ENCODE measurements at regions not wholly inside any gene's neighbourhood (a gene's known extent, or its start where the extent isn't known, plus 50 kb on each side); places are given as distances from the start of the nearest gene placed in this dataset.

GRCh38 chr6:63452125-63452524 lies 120.2 kb upstream of the LOC128125822 start:
- 62 to 72% (median 65%) methylated on average over 4 of the region's 4 CpGs for WGBS, 5 donors
- intact Hi-C loops (cut with DNase I; ENCODE audit: low total_unique reads), result no loop called here
- no peak overlapping the region for H3K27ac ChIP-seq
- H3K27me3 ChIP-seq, result no peaks in the 10 kb centered on the region
- peaks cover 0 to 7% (median 0%) of the 10 kb centered on the region in 4 donors for H3K4me1 ChIP-seq
- DNase-seq, result peak in 1 of 2 donors; percentile 33
- no peaks in the 10 kb centered on the region for H3K36me3 ChIP-seq
- H3K4me3 ChIP-seq, result no peak overlapping the region
- no peaks in the 10 kb centered on the region for H3K9me3 ChIP-seq
- TF ChIP-seq, protein P1, sequence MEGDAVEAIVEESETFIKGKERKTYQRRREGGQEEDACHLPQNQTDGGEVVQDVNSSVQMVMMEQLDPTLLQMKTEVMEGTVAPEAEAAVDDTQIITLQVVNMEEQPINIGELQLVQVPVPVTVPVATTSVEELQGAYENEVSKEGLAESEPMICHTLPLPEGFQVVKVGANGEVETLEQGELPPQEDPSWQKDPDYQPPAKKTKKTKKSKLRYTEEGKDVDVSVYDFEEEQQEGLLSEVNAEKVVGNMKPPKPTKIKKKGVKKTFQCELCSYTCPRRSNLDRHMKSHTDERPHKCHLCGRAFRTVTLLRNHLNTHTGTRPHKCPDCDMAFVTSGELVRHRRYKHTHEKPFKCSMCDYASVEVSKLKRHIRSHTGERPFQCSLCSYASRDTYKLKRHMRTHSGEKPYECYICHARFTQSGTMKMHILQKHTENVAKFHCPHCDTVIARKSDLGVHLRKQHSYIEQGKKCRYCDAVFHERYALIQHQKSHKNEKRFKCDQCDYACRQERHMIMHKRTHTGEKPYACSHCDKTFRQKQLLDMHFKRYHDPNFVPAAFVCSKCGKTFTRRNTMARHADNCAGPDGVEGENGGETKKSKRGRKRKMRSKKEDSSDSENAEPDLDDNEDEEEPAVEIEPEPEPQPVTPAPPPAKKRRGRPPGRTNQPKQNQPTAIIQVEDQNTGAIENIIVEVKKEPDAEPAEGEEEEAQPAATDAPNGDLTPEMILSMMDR (IDR thresholded peaks at IDR 0.05), result no peak
- TF ChIP-seq POLR2AphosphoS5 (IDR thresholded peaks at IDR 0.05), result no peak
- TF ChIP-seq EP300 (IDR thresholded peaks at IDR 0.05), result no peak
- no peak for TF ChIP-seq POLR2A (IDR thresholded peaks at IDR 0.05)

- intact Hi-C loops (cut with DNase I; ENCODE audit: low total_unique reads), result no loop called here
- H3K4me1 ChIP-seq, result peaks cover 0 to 20% (median 2%) of the 10 kb centered on the region in 4 donors
- TF ChIP-seq POLR2A (IDR thresholded peaks at IDR 0.05), result no peak
- TF ChIP-seq POLR2AphosphoS5 (IDR thresholded peaks at IDR 0.05), result no peak
- TF ChIP-seq, protein P1 (IDR thresholded peaks at IDR 0.05), result no peak
- no peak for TF ChIP-seq EP300 (IDR thresholded peaks at IDR 0.05)
- no peaks in the 10 kb centered on the region for H3K27me3 ChIP-seq
- no peaks in the 10 kb centered on the region for H3K36me3 ChIP-seq
- H3K9me3 ChIP-seq, result no peaks in the 10 kb centered on the region
- H3K4me3 ChIP-seq, result no peak overlapping the region
- H3K27ac ChIP-seq, result peak overlapping the region in 1 of 5 donors; percentile 85
- no peak for DNase-seq
Observed at GRCh38 chr6:63456734-63457133, 115.5 kb upstream of the LOC128125822 start.

GRCh38 chr6:63458480-63459115 lies 113.7 kb upstream of the LOC128125822 start:
- peak in 1 of 2 donors; percentile 85 for DNase-seq
- TF ChIP-seq POLR2A (IDR thresholded peaks at IDR 0.05) (peak in 1 of 4 donors; percentile 36), EP300 (IDR thresholded peaks at IDR 0.05) (no peak), POLR2AphosphoS5 (IDR thresholded peaks at IDR 0.05) (peak; percentile 33 to 82 (median 72))
- TF ChIP-seq, protein P1 (IDR thresholded peaks at IDR 0.05), result no peak
- Histone ChIP-seq H3K36me3 (no peaks in the 10 kb centered on the region), H3K4me1 (peaks cover 0 to 20% (median 2%) of the 10 kb centered on the region in 4 donors), H3K27ac (peak overlapping the region; percentile 81 to 89 (median 85)), H3K27me3 (no peaks in the 10 kb centered on the region), H3K9me3 (no peaks in the 10 kb centered on the region), H3K4me3 (peak overlapping the region in 1 of 4 donors; percentile 4)
- intact Hi-C loops (cut with DNase I; ENCODE audit: low total_unique reads), result no loop called here
- WGBS, 5 donors, result 28 to 40% (median 34%) methylated on average over 6 of the region's 6 CpGs

- no peak overlapping the region for H3K4me3 ChIP-seq
- no peaks in the 10 kb centered on the region for H3K27me3 ChIP-seq
- WGBS, 5 donors, result 83 to 92% (median 90%) methylated on average over 5 of the region's 5 CpGs
- no peak for DNase-seq
- peak overlapping the region in 4 of 5 donors; percentile 81 to 88 (median 84) for H3K27ac ChIP-seq
- intact Hi-C loops (cut with DNase I; ENCODE audit: low total_unique reads), result no loop called here
- TF ChIP-seq POLR2A (IDR thresholded peaks at IDR 0.05), result no peak
- TF ChIP-seq, protein P1 (IDR thresholded peaks at IDR 0.05), result no peak
- TF ChIP-seq EP300 (IDR thresholded peaks at IDR 0.05), result no peak
- no peak for TF ChIP-seq POLR2AphosphoS5 (IDR thresholded peaks at IDR 0.05)
- H3K4me1 ChIP-seq, result peaks cover 0 to 20% (median 2%) of the 10 kb centered on the region in 4 donors
- no peaks in the 10 kb centered on the region for H3K36me3 ChIP-seq
- H3K9me3 ChIP-seq, result no peaks in the 10 kb centered on the region
Observed at GRCh38 chr6:63459814-63460213, 112.5 kb upstream of the LOC128125822 start.

All from stomach (tissue), 8 donors.